Brain microvascular endothelial cell (primary cell): ENCODE measurements at regions not wholly inside any gene's neighbourhood (a gene's known extent, or its start where the extent isn't known, plus 50 kb on each side); places are given as distances from the start of the nearest gene placed in this dataset.

Experiments used
- DNase-seq: peaks from one replicate; pipeline ENCODE4 v3.0.0-alpha.2; 2020
- H3K27ac ChIP-seq: fragments of 250-450 bp; sonication (Bioruptor Pico); 2 replicates; pipeline ENCODE4 v1.5.1; 2020; ENCODE audit warnings: mild to moderate bottlenecking, moderate library complexity
- H3K27me3 ChIP-seq: fragments of 250-450 bp; sonication (Bioruptor Pico); replicated peaks from 2 replicates; pipeline ENCODE4 v1.5.1; 2020; ENCODE audit warnings: mild to moderate bottlenecking
- H3K36me3 ChIP-seq: fragments of 250-450 bp; sonication (Bioruptor Pico); replicated peaks from 2 replicates; pipeline ENCODE4 v1.5.1; 2020; ENCODE audit warnings: mild to moderate bottlenecking
- H3K4me3 ChIP-seq: 2 replicates; pipeline ENCODE4 v1.5.1; 2011; ENCODE audit warnings: low read depth, mild to moderate bottlenecking, control low read depth, low read length, moderate library complexity
- in situ Hi-C: cut with HindIII; loops from 2 replicates; pipeline ENCODE4 v1.10.0; 2017; ENCODE audit warnings: low sequenced_read_pairs, low pct_ligation_motif_present
- TF ChIP-seq, protein P1 (sequence below): IDR thresholded peaks from 2 replicates; pipeline ENCODE4 v1.5.1; 2011; ENCODE audit warnings: low read depth, mild to moderate bottlenecking, moderate library complexity, low read length, control low read depth, inconsistent platforms; ENCODE audit errors: missing control alignments

GRCh38 chr3:10759495-10759894, 56.5 kb upstream of the SLC6A11 start:
- Histone ChIP-seq H3K27ac (no peak overlapping the region), H3K36me3 (no peaks in the 10 kb centered on the region), H3K4me3 (no peak overlapping the region), H3K27me3 (no peaks in the 10 kb centered on the region)
- no peak for DNase-seq
- in situ Hi-C loops = no loop called here
- TF ChIP-seq, protein P1, sequence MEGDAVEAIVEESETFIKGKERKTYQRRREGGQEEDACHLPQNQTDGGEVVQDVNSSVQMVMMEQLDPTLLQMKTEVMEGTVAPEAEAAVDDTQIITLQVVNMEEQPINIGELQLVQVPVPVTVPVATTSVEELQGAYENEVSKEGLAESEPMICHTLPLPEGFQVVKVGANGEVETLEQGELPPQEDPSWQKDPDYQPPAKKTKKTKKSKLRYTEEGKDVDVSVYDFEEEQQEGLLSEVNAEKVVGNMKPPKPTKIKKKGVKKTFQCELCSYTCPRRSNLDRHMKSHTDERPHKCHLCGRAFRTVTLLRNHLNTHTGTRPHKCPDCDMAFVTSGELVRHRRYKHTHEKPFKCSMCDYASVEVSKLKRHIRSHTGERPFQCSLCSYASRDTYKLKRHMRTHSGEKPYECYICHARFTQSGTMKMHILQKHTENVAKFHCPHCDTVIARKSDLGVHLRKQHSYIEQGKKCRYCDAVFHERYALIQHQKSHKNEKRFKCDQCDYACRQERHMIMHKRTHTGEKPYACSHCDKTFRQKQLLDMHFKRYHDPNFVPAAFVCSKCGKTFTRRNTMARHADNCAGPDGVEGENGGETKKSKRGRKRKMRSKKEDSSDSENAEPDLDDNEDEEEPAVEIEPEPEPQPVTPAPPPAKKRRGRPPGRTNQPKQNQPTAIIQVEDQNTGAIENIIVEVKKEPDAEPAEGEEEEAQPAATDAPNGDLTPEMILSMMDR = no peak

- Histone ChIP-seq H3K36me3 (no peaks in the 10 kb centered on the region), H3K27ac (no peak overlapping the region), H3K4me3 (no peak overlapping the region), H3K27me3 (no peaks in the 10 kb centered on the region)
- in situ Hi-C loops = no loop called here
- no peak for DNase-seq
- TF ChIP-seq, protein P1 = no peak
Measured at GRCh38 chr3:10760199-10760598, 55.8 kb upstream of the SLC6A11 start.

DNA sequence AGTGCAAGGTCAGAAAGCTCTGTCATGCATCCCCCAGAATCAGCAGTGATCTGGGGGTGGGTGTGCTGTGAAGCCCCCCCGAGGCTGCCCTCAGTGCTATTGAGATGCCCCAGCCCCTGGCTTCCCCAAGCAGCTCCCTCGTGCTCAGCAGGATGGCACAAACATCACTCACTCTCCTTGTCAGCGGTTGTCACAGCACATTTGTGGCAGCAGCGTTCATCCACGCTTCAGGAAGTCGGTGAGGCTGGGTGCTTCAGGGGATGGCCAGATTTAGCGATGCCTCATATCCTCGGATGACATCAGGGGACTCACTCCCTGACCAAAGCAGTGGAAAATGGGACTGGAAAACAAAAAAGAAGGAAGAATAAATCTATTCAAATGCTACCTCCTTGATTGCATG, 54.4 kb upstream of the SLC6A11 start:
- H3K36me3 ChIP-seq = no peaks in the 10 kb centered on the region
- DNase-seq = no peak
- in situ Hi-C loops = no loop called here
- H3K27me3 ChIP-seq = no peaks in the 10 kb centered on the region
- TF ChIP-seq, protein P1 = no peak
- H3K27ac ChIP-seq = no peak overlapping the region
- no peak overlapping the region for H3K4me3 ChIP-seq

DNA sequence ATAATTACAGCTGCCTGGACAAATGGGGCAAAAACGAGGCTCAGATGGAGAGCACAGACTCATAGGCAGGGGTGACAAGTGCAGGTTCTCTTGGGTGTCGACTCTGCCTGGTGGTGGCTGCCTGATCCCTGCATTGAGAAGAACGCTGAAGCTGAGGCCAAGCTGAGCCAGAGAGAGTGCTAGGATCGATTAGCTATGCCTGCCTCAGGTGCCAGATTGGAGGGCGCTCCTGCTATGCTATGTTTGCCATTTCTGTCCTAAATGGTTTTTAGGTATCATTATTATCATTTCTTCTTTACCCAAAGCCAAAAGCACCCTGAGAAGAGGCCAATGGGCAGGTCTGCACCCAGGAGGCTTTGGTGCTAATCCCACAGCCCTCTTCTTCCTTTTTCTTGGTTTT, 53.9 kb upstream of the SLC6A11 start:
- in situ Hi-C loops = no loop called here
- Histone ChIP-seq H3K4me3 (no peak overlapping the region), H3K36me3 (no peaks in the 10 kb centered on the region), H3K27ac (no peak overlapping the region), H3K27me3 (no peaks in the 10 kb centered on the region)
- TF ChIP-seq, protein P1 = no peak
- no peak for DNase-seq

- H3K4me3 ChIP-seq = no peak overlapping the region
- H3K27ac ChIP-seq = no peak overlapping the region
- H3K36me3 ChIP-seq = no peaks in the 10 kb centered on the region
- no peak for DNase-seq
- in situ Hi-C loops = no loop called here
- no peaks in the 10 kb centered on the region for H3K27me3 ChIP-seq
- TF ChIP-seq, protein P1 = no peak
Measured at GRCh38 chr3:10762611-10763247, 53.3 kb upstream of the SLC6A11 start.

- no peaks in the 10 kb centered on the region for H3K36me3 ChIP-seq
- H3K27ac ChIP-seq = no peak overlapping the region
- in situ Hi-C loops = no loop called here
- H3K27me3 ChIP-seq = no peaks in the 10 kb centered on the region
- TF ChIP-seq, protein P1 = no peak
- no peak overlapping the region for H3K4me3 ChIP-seq
- DNase-seq = no peak
Measured at GRCh38 chr3:10763248-10763620, 52.8 kb upstream of the SLC6A11 start.
